GM12878 (cell line): ENCODE measurements at regions not wholly inside any gene's neighbourhood (a gene's known extent, or its start where the extent isn't known, plus 50 kb on each side); places are given as distances from the start of the nearest gene placed in this dataset.

Source experiments
- CTCF ChIP-seq, 3 experiments: IDR thresholded peaks in 2 of 3; conservative IDR thresholded peaks in 1 of 3; 2 replicates each; pipeline ENCODE4 v1.5.1; 2011; ENCODE audit warnings: low read depth in 3 of 3, low read length in 3 of 3, mild to moderate bottlenecking in 3 of 3, control low read depth in 2 of 3, moderate library complexity in 2 of 3, inconsistent platforms in 1 of 3, mixed read lengths in 1 of 3; ENCODE audit not compliant: control insufficient read depth in 2 of 3, insufficient read depth in 1 of 3; ENCODE audit errors: extremely low read depth in 1 of 3
- E2F8 ChIP-seq: fragments of 450-650 bp; IDR thresholded peaks from 2 replicates; pipeline ENCODE4 v1.6.1; 2018; ENCODE audit warnings: mild to moderate bottlenecking, low read depth, moderate library complexity; ENCODE audit not compliant: partially characterized antibody
- EZH2 ChIP-seq: IDR thresholded peaks from 2 replicates; pipeline ENCODE4 v1.6.1; 2012; ENCODE audit warnings: low read depth, mild to moderate bottlenecking, control low read depth, inconsistent platforms, low read length, borderline replicate concordance; ENCODE audit not compliant: control insufficient read depth
- NR2C2 ChIP-seq: IDR thresholded peaks from 2 replicates; pipeline ENCODE4 v1.6.1; 2011; ENCODE audit warnings: borderline replicate concordance, low read depth; ENCODE audit not compliant: control insufficient read depth, insufficient read length
- POU2F2 ChIP-seq: IDR thresholded peaks from 3 replicates; pipeline ENCODE4 v1.6.1; 2011; ENCODE audit warnings: low read depth, mild to moderate bottlenecking, low read length, borderline replicate concordance
- RAD21 ChIP-seq: IDR thresholded peaks from 2 replicates; pipeline ENCODE4 v1.6.1; 2011; ENCODE audit warnings: mild to moderate bottlenecking, low read depth, low read length, moderate library complexity; ENCODE audit not compliant: insufficient read depth
- SUPT20H ChIP-seq: IDR thresholded peaks from 2 replicates; pipeline ENCODE4 v1.6.1; 2011; ENCODE audit warnings: low read depth, mild to moderate bottlenecking, low read length, moderate library complexity, borderline replicate concordance; ENCODE audit not compliant: control insufficient read depth
- TARDBP ChIP-seq: IDR thresholded peaks from 2 replicates; pipeline ENCODE4 v1.6.1; 2016; ENCODE audit warnings: borderline replicate concordance

- TF ChIP-seq EZH2 (no peak), TARDBP (no peak), RAD21 (no peak), CTCF (IDR thresholded peaks at IDR 0.05 in 2 of 3, conservative IDR thresholded peaks at IDR 0.05 in 1 of 3; ENCODE audit: control insufficient read depth in 2 of 3, extremely low read depth in 1 of 3, insufficient read depth in 1 of 3, low read depth in 3 of 3, low read length in 3 of 3) (no peak), SUPT20H (no peak), POU2F2 (no peak), NR2C2 (no peak), E2F8 (no peak)
Measured at GRCh38 chr1:232380131-232380530, 249.8 kb downstream of the SIPA1L2 start.
